Stimulated activated CD4-positive, alpha-beta T cell treated with anti-CD3 and anti-CD28 coated beads, TNF-alpha, amount 100 ng/mL, for 48 hours (primary cell): ENCODE measurements at regions not wholly inside any gene's neighbourhood (a gene's known extent, or its start where the extent isn't known, plus 50 kb on each side); places are given as distances from the start of the nearest gene placed in this dataset.

Experiments
- DNase-seq, 3 donors: peaks; one replicate each; pipeline ENCODE4 v3.0.0-alpha.2; 2020; ENCODE audit warnings: low read depth in 3 of 3

- no peak for DNase-seq
Measured at GRCh38 chrX:40167850-40168479, 70.2 kb upstream of the BCOR start.

- DNase-seq = no peak
Measured at GRCh38 chrX:40167233-40167849, 69.6 kb upstream of the BCOR start.

- DNase-seq = no peak
Measured at GRCh38 chrX:40166582-40166981, 68.8 kb upstream of the BCOR start.

- no peak for DNase-seq
Measured at GRCh38 chrX:40165861-40166260, 68.1 kb upstream of the BCOR start.

GRCh38 chrX:40165206-40165605 is 67.4 kb upstream of the BCOR start:
- no peak for DNase-seq

GRCh38 chrX:40164751-40165150 is 67.0 kb upstream of the BCOR start:
- DNase-seq = no peak

GRCh38 chrX:40158036-40158706 is 60.4 kb upstream of the BCOR start:
- DNase-seq = no peak

GRCh38 chrX:40157228-40158035 is 59.7 kb upstream of the BCOR start:
- DNase-seq = no peak

GRCh38 chrX:40156470-40157227 is 58.9 kb upstream of the BCOR start:
- no peak for DNase-seq

- no peak for DNase-seq
Measured at GRCh38 chrX:40155589-40156469, 58.1 kb upstream of the BCOR start.

GRCh38 chrX:40154853-40155588 is 57.3 kb upstream of the BCOR start:
- DNase-seq = no peak

GRCh38 chrX:40154250-40154852 is 56.6 kb upstream of the BCOR start:
- DNase-seq = no peak

- peak in 1 of 3 donors; percentile 29 for DNase-seq
Measured at GRCh38 chrX:40153345-40154249, 55.8 kb upstream of the BCOR start.

- DNase-seq = no peak
Measured at GRCh38 chrX:40152741-40153344, 55.1 kb upstream of the BCOR start.

- DNase-seq = no peak
Measured at GRCh38 chrX:40152173-40152711, 54.5 kb upstream of the BCOR start.

- no peak for DNase-seq
Measured at GRCh38 chrX:40151211-40152172, 53.7 kb upstream of the BCOR start.

GRCh38 chrX:40150503-40150902 is 52.7 kb upstream of the BCOR start:
- DNase-seq = no peak
